NT2/D1 (cell line): ENCODE measurements at regions not wholly inside any gene's neighbourhood (a gene's known extent, or its start where the extent isn't known, plus 50 kb on each side); places are given as distances from the start of the nearest gene placed in this dataset.

Experiments used
- SUZ12 ChIP-seq: IDR thresholded peaks from 2 replicates; pipeline ENCODE4 v1.6.1; 2011; ENCODE audit not compliant: insufficient read length, insufficient read depth; ENCODE audit errors: extremely low read depth
- YY1 ChIP-seq: IDR thresholded peaks from 2 replicates; pipeline ENCODE4 v1.6.1; 2011; ENCODE audit not compliant: insufficient read length, insufficient read depth
- ZNF274 ChIP-seq: IDR thresholded peaks from 2 replicates; pipeline ENCODE4 v1.6.1; 2011; ENCODE audit warnings: mild to moderate bottlenecking, low read depth, low read length

GRCh38 chr4:119752936-119753335, 124.3 kb upstream of the PDE5A start:
- TF ChIP-seq SUZ12 (no peak), YY1 (no peak), ZNF274 (no peak)
